OCI-LY1 (cell line): ENCODE measurements at regions not wholly inside any gene's neighbourhood (a gene's known extent, or its start where the extent isn't known, plus 50 kb on each side); places are given as distances from the start of the nearest gene placed in this dataset.

Experiments used
- H2AFZ ChIP-seq: fragments of 200-600 bp; sonication (generic), shearing (Covaris generic); 2 replicates; pipeline ENCODE4 v1.6.0; 2014; ENCODE audit warnings: antibody characterized with exemption, mild to moderate bottlenecking, low read length
- H3F3A ChIP-seq: fragments of 200-600 bp; sonication (generic), shearing (Covaris generic); 2 replicates; pipeline ENCODE4 v1.6.0; 2014; ENCODE audit warnings: mild to moderate bottlenecking, antibody characterized with exemption, low read length, moderate library complexity; ENCODE audit not compliant: insufficient read depth
- H3K27ac ChIP-seq: fragments of 200-600 bp; sonication (generic); 2 replicates; pipeline ENCODE4 v1.5.1; 2014; ENCODE audit warnings: low read length, mixed run types, mild to moderate bottlenecking, low read depth; ENCODE audit not compliant: poor library complexity, severe bottlenecking
- H3K27me3 ChIP-seq: fragments of 200-600 bp; sonication (generic); 2 replicates; pipeline ENCODE4 v1.6.0; 2014; ENCODE audit warnings: antibody characterized with exemption, mild to moderate bottlenecking, low read length, moderate library complexity; ENCODE audit not compliant: insufficient read depth
- H3K36me3 ChIP-seq: fragments of 200-600 bp; sonication (generic); 2 replicates; pipeline ENCODE4 v1.6.1; 2014; ENCODE audit warnings: mild to moderate bottlenecking, antibody characterized with exemption, low read length, moderate library complexity, mixed read lengths; ENCODE audit not compliant: insufficient read depth
- H3K4me1 ChIP-seq: fragments of 200-600 bp; sonication (generic); 2 replicates; pipeline ENCODE4 v1.5.1; 2014; ENCODE audit warnings: mild to moderate bottlenecking, low read length, moderate library complexity; ENCODE audit not compliant: insufficient read depth, severe bottlenecking
- H3K4me2 ChIP-seq: fragments of 200-600 bp; sonication (generic), shearing (Covaris generic); 2 replicates; pipeline ENCODE4 v1.6.1; 2014; ENCODE audit warnings: low read length
- H3K4me3 ChIP-seq: fragments of 200-600 bp; sonication (generic); 2 replicates; pipeline ENCODE4 v1.5.1; 2014; ENCODE audit warnings: low read length, low read depth, mild to moderate bottlenecking, mixed read lengths; ENCODE audit not compliant: poor library complexity, severe bottlenecking
- H3K79me2 ChIP-seq: fragments of 200-600 bp; shearing (Covaris generic); 2 replicates; pipeline ENCODE4 v1.6.1; 2016; ENCODE audit warnings: mixed run types, low read length, mixed read lengths; ENCODE audit not compliant: insufficient read depth
- H3K9ac ChIP-seq: fragments of 200-600 bp; sonication (generic), shearing (Covaris generic); 2 replicates; pipeline ENCODE4 v1.6.1; 2014; ENCODE audit warnings: mild to moderate bottlenecking, low read length, mixed read lengths
- H3K9me2 ChIP-seq: fragments of 200-600 bp; sonication (generic), shearing (Covaris generic); 2 replicates; pipeline ENCODE4 v1.6.1; 2014; ENCODE audit warnings: low read depth, mild to moderate bottlenecking, low read length, mixed read lengths
- H3K9me3 ChIP-seq: fragments of 200-600 bp; shearing (Covaris generic); 2 replicates; pipeline ENCODE4 v1.6.1; 2014; ENCODE audit warnings: low read length, mixed read lengths
- H4K20me1 ChIP-seq: fragments of 200-600 bp; sonication (generic), shearing (Covaris generic); 2 replicates; pipeline ENCODE4 v1.6.0; 2016; ENCODE audit warnings: mild to moderate bottlenecking, low read length; ENCODE audit not compliant: insufficient read depth
- EZH2 ChIP-seq: fragments of 200-600 bp; sonication (generic), shearing (Covaris generic); IDR thresholded peaks from 2 replicates; pipeline ENCODE4 v1.8.0; 2017; ENCODE audit warnings: borderline replicate concordance, mixed run types, mild to moderate bottlenecking, antibody characterized with exemption, low read length, moderate library complexity, mixed read lengths
- TF ChIP-seq, protein P1 (sequence below): fragments of 200-600 bp; sonication (generic), shearing (Covaris generic); IDR thresholded peaks from 2 replicates; pipeline ENCODE4 v1.5.1; 2017; ENCODE audit warnings: mild to moderate bottlenecking, antibody characterized with exemption, low read length, moderate library complexity, mixed read lengths

DNA sequence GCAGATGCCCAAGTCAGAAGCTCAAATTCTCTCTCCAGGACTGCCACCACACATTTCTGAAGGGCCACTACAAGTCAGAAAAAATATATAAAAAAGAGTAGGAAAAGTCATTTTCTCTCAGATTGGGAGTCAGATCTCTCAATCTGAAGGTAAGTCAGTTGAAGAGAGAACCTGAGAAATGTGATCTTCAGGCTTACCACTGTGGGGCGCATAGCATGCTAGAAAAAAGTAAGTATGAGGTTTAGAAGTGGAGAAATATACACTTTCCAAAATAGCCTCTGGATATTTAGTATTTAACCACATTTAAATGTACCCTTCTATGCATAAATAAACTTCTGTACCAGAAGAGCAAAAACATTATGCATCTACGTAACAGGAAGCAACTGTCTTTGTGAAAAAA, 800.7 kb upstream of the CTNND2 start:
- TF ChIP-seq EZH2, result no peak
- TF ChIP-seq, protein P1, sequence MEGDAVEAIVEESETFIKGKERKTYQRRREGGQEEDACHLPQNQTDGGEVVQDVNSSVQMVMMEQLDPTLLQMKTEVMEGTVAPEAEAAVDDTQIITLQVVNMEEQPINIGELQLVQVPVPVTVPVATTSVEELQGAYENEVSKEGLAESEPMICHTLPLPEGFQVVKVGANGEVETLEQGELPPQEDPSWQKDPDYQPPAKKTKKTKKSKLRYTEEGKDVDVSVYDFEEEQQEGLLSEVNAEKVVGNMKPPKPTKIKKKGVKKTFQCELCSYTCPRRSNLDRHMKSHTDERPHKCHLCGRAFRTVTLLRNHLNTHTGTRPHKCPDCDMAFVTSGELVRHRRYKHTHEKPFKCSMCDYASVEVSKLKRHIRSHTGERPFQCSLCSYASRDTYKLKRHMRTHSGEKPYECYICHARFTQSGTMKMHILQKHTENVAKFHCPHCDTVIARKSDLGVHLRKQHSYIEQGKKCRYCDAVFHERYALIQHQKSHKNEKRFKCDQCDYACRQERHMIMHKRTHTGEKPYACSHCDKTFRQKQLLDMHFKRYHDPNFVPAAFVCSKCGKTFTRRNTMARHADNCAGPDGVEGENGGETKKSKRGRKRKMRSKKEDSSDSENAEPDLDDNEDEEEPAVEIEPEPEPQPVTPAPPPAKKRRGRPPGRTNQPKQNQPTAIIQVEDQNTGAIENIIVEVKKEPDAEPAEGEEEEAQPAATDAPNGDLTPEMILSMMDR, result peak; percentile 25; the same call in 1 of the 2 replicates

DNA sequence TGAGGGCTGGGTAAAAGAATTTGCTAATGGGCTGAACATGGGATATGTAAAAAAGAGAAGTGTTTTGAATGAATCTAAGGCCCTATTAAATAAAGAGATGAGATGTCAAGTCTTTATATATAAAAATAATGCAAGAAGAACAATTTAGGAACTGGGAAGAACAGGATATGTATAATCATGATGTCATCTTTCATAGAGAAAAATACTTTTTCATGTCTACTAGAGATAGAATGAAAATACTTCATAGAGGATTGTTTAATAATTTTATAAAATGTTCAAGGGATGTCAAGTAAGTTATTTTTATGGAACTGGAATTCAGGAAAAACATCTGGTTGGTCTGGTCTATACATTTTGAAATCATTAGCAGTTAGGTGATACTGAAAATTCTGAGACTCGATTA, 799.0 kb upstream of the CTNND2 start:
- no peak for TF ChIP-seq EZH2
- TF ChIP-seq, protein P1, result no peak
- Histone ChIP-seq H3K4me2 (no peak overlapping the region), H3K9ac (no peak overlapping the region), H3K4me3 (no peak overlapping the region), H3F3A (no peaks in the 10 kb centered on the region), H3K9me3 (no peaks in the 10 kb centered on the region), H4K20me1 (no peaks in the 10 kb centered on the region), H2AFZ (no peak overlapping the region), H3K36me3 (no peaks in the 10 kb centered on the region), H3K79me2 (no peaks in the 10 kb centered on the region), H3K27me3 (no peaks in the 10 kb centered on the region), H3K4me1 (no peaks in the 10 kb centered on the region), H3K27ac (no peak overlapping the region), H3K9me2 (no peaks in the 10 kb centered on the region)

More for the DNA sequence above, 800.7 kb upstream of the CTNND2 start:
- H3K27me3 ChIP-seq, result no peaks in the 10 kb centered on the region
- H3K9ac ChIP-seq, result no peak overlapping the region
- no peaks in the 10 kb centered on the region for H3K36me3 ChIP-seq
- H3K9me2 ChIP-seq, result no peaks in the 10 kb centered on the region
- H3K4me1 ChIP-seq, result no peaks in the 10 kb centered on the region
- H3K27ac ChIP-seq, result no peak overlapping the region
- no peak overlapping the region for H3K4me2 ChIP-seq
- H4K20me1 ChIP-seq, result no peaks in the 10 kb centered on the region
- H3F3A ChIP-seq, result no peaks in the 10 kb centered on the region
- no peaks in the 10 kb centered on the region for H3K9me3 ChIP-seq
- no peaks in the 10 kb centered on the region for H3K79me2 ChIP-seq
- no peak overlapping the region for H2AFZ ChIP-seq
- H3K4me3 ChIP-seq, result no peak overlapping the region

DNA sequence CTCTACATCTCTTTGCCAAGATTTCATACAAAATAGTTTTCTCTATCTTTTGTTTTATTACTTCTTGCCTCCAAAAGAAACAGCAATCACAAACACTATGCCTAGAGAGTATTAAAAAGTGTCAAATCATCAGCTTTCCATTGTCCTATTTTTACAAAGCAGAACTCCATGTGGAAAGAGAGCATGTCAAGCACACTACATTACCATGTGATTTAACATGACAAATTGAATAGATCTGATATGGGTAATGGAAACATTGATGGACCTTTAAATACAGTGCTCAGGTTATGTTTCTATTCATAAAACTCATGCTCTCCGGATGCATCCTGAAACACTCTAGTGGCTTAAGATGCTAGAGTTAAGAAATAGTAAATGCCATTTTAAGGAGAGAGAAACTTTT, 791.4 kb upstream of the CTNND2 start:
- TF ChIP-seq, protein P1, result no peak
- no peak for TF ChIP-seq EZH2

More for the DNA sequence above, 791.4 kb upstream of the CTNND2 start:
- Histone ChIP-seq H3K9me3 (no peaks in the 10 kb centered on the region), H3K79me2 (no peaks in the 10 kb centered on the region), H3K27ac (no peak overlapping the region), H3K9ac (no peak overlapping the region), H2AFZ (no peak overlapping the region), H3K9me2 (no peaks in the 10 kb centered on the region), H3K4me2 (no peak overlapping the region), H4K20me1 (no peaks in the 10 kb centered on the region), H3K36me3 (no peaks in the 10 kb centered on the region), H3F3A (no peaks in the 10 kb centered on the region), H3K4me3 (no peak overlapping the region), H3K27me3 (no peaks in the 10 kb centered on the region), H3K4me1 (no peaks in the 10 kb centered on the region)
